CD4-positive, alpha-beta T cell (primary cell): ENCODE measurements at regions not wholly inside any gene's neighbourhood (a gene's known extent, or its start where the extent isn't known, plus 50 kb on each side); places are given as distances from the start of the nearest gene placed in this dataset.

ENCODE experiments used
- ATAC-seq: fragments of 200-7000 bp; cut with Tn5 transposase; one replicate; pipeline ENCODE4 v1.10.0; 2022; ENCODE audit warnings: mild to moderate bottlenecking; ENCODE audit not compliant: poor library complexity
- CTCF ChIA-PET: fragments of 350-600 bp; sonication (Branson Sonifier 250); formaldehyde crosslinking; loops from one replicate; lab custom pipeline; 2021; ENCODE audit warnings: antibody characterized with exemption, inconsistent platforms; lab: Charles Lee
- POLR2A ChIA-PET: fragments of 350-600 bp; sonication (Branson Sonifier 250); formaldehyde crosslinking; loops from one replicate; lab custom pipeline; 2021; ENCODE audit warnings: antibody characterized with exemption, inconsistent platforms; lab: Charles Lee
- DNase-seq, 14 experiments: peaks; one replicate each; pipeline ENCODE4 v3.0.0-alpha.2; 2013 to 2020; ENCODE audit warnings: mixed read lengths in 2 of 14
- H3K27ac ChIP-seq, 2 donors: one replicate each; pipeline versions ENCODE4 v1.5.1 to v1.7.0; 2013; ENCODE audit warnings: low read length in 2 of 2, low read depth in 1 of 2, mild to moderate bottlenecking in 1 of 2
- H3K27me3 ChIP-seq, 2 experiments: 1 replicate in 1 of 2; 2 replicates in 1 of 2; pipeline versions ENCODE4 v1.6.1 to v1.7.0; 2013; ENCODE audit warnings: low read length in 2 of 2, control low read depth in 1 of 2, mild to moderate bottlenecking in 1 of 2, moderate library complexity in 1 of 2; ENCODE audit not compliant: insufficient read depth in 2 of 2, control insufficient read depth in 1 of 2
- H3K36me3 ChIP-seq: one replicate; pipeline ENCODE4 v1.6.1; 2013; ENCODE audit warnings: low read length, control low read depth; ENCODE audit not compliant: insufficient read depth
- H3K4me1 ChIP-seq: one replicate; pipeline ENCODE4 v1.6.1; 2013; ENCODE audit warnings: low read length, control low read depth; ENCODE audit not compliant: insufficient read depth
- H3K4me3 ChIP-seq: one replicate; pipeline ENCODE4 v1.5.1; 2013; ENCODE audit warnings: mild to moderate bottlenecking, low read length, moderate library complexity
- H3K9me3 ChIP-seq, 2 experiments: 1 replicate in 1 of 2; 2 replicates in 1 of 2; pipeline versions ENCODE4 v1.6.1 to v1.7.0; 2013; ENCODE audit warnings: low read length in 2 of 2, mild to moderate bottlenecking in 2 of 2, control low read depth in 1 of 2, moderate library complexity in 1 of 2; ENCODE audit not compliant: control insufficient read depth in 1 of 2, insufficient read depth in 1 of 2
- H3K27ac Mint-ChIP-seq: one replicate; pipeline ENCODE4 v1.8.0; 2020; ENCODE audit warnings: mixed read lengths
- H3K27me3 Mint-ChIP-seq: one replicate; pipeline ENCODE4 v1.8.0; 2021; ENCODE audit warnings: mixed read lengths
- H3K36me3 Mint-ChIP-seq: one replicate; pipeline ENCODE4 v1.8.0; 2021; ENCODE audit warnings: low read depth, mixed read lengths
- H3K4me1 Mint-ChIP-seq: one replicate; pipeline ENCODE4 v1.8.0; 2021; ENCODE audit warnings: low read depth, mixed read lengths
- H3K4me3 Mint-ChIP-seq: one replicate; pipeline ENCODE4 v1.8.0; 2020; ENCODE audit warnings: mild to moderate bottlenecking, mixed read lengths
- H3K9me3 Mint-ChIP-seq: one replicate; pipeline ENCODE4 v1.8.0; 2020; ENCODE audit warnings: mixed read lengths
- intact Hi-C, 2 experiments: fragments of 100-400 bp; cut with DNase I in 1 of 2; cut with micrococcal nuclease in 1 of 2; formaldehyde crosslinking; loops; one replicate each; pipeline versions ENCODE4 v1.15.1 to v1.9.0; 2023 to 2025; cut with DNase I, micrococcal nuclease
- TF ChIP-seq, protein P1 (sequence below): fragments of 200-600 bp; IDR thresholded peaks from one replicate; pipeline ENCODE4 v1.8.0; 2022; ENCODE audit warnings: antibody characterized with exemption, mild to moderate bottlenecking

DNA sequence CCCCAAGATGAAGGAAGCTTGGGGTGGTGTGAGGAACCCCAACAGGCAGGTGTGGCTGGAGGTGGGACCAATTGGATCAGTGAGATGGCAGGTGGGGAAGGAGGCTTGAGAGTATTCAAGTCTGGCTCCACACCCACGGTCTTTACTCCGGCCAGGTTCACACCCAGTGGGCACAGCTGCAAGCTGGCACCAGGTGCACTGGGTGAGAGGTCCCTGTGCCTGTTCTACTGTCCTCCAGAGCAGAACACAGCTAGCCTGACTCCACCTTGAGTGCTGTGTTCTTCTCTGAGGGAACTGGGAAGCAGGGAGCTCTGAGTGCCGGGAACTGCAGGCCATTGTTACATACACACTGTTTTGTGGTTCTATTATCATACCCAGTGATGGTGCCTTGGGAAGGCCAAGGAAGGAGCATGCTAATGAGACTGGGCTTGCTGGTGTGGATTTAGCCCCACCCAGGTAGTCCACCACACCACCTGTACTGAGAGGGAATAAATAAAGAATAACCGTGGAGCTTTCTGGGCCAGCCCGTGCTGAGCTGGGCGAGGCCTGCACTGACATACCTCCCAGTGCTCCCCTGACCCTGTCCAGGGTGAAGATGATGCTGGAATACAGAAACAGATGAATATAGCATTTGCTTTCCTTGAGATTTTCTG, 93.4 kb downstream of the ABHD5 start:
- no peaks in the 10 kb centered on the region for H3K4me1 Mint-ChIP-seq
- POLR2A ChIA-PET: no interaction called here
- H3K36me3 ChIP-seq: no peaks in the 10 kb centered on the region

DNA sequence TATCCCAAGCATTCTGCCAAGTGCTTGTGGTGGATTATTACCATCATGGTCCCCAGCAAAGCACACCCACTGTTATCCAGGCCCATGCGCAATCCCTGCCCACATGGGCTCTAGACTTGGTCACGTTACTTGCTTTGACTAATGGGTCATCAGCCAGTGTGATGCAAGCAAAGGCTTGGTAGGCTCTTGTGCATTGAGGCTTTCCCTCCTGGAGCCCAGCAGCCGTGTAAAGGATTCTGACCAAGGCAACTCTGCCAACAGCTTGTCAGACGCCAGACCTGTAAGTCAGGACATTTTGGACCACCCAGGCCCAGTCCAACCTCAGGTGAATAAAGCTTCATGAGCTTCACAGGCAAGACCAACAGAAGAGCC, 93.9 kb downstream of the ABHD5 start:
- Mint-ChIP-seq H3K4me1 (no peaks in the 10 kb centered on the region), H3K36me3 (no peaks in the 10 kb centered on the region), H3K4me3 (no peak overlapping the region), H3K27me3 (peaks cover 5% of the 10 kb centered on the region), H3K27ac (no peak overlapping the region), H3K9me3 (no peaks in the 10 kb centered on the region)
- ATAC-seq (no peak), DNase-seq (no peak)
- Histone ChIP-seq H3K4me3 (no peak overlapping the region), H3K4me1 (no peaks in the 10 kb centered on the region), H3K36me3 (no peaks in the 10 kb centered on the region), H3K27ac (no peak overlapping the region), H3K27me3 (no peaks in the 10 kb centered on the region), H3K9me3 (no peaks in the 10 kb centered on the region)
- TF ChIP-seq, protein P1, sequence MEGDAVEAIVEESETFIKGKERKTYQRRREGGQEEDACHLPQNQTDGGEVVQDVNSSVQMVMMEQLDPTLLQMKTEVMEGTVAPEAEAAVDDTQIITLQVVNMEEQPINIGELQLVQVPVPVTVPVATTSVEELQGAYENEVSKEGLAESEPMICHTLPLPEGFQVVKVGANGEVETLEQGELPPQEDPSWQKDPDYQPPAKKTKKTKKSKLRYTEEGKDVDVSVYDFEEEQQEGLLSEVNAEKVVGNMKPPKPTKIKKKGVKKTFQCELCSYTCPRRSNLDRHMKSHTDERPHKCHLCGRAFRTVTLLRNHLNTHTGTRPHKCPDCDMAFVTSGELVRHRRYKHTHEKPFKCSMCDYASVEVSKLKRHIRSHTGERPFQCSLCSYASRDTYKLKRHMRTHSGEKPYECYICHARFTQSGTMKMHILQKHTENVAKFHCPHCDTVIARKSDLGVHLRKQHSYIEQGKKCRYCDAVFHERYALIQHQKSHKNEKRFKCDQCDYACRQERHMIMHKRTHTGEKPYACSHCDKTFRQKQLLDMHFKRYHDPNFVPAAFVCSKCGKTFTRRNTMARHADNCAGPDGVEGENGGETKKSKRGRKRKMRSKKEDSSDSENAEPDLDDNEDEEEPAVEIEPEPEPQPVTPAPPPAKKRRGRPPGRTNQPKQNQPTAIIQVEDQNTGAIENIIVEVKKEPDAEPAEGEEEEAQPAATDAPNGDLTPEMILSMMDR: no peak
- intact Hi-C loops: no loop called here
- CTCF ChIA-PET: no interaction called here
- POLR2A ChIA-PET: no interaction called here

More for the DNA sequence above, 93.4 kb downstream of the ABHD5 start:
- DNase-seq: no peak
- Histone ChIP-seq H3K27me3 (no peaks in the 10 kb centered on the region), H3K9me3 (no peaks in the 10 kb centered on the region), H3K4me3 (no peak overlapping the region), H3K4me1 (no peaks in the 10 kb centered on the region), H3K27ac (no peak overlapping the region)
- Mint-ChIP-seq H3K27me3 (peaks cover 3% of the 10 kb centered on the region), H3K9me3 (no peaks in the 10 kb centered on the region), H3K27ac (no peak overlapping the region), H3K4me3 (no peak overlapping the region), H3K36me3 (no peaks in the 10 kb centered on the region)
- CTCF ChIA-PET: no interaction called here
- TF ChIP-seq, protein P1: no peak
- ATAC-seq: no peak
- intact Hi-C loops: no loop called here

DNA sequence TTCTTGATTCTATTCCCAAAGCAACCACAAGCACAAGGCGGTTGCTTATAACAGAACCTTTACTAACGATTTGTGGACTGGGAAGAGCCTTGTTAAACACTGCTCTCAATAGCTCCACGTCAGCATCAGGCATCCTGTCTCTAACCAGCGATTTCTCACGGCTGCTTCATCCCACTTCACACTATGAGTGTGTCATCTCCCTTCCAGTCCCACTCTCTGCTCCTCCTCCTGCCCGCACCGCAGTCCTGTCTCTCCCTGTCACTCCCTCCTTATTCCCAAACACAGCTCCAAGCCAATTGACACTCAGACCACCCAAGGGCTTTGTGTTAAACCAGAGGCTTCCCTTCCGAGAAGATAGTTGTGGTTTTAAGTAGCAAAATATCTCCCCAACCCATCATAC, 94.8 kb downstream of the ABHD5 start:
- no peaks in the 10 kb centered on the region for H3K36me3 ChIP-seq
- no peaks in the 10 kb centered on the region for H3K27me3 ChIP-seq
- H3K4me3 ChIP-seq: no peak overlapping the region
- no peak overlapping the region for H3K27ac ChIP-seq
- no peak overlapping the region for H3K27ac Mint-ChIP-seq
- ChIA-PET CTCF (no interaction called here), POLR2A (no interaction called here)
- no peaks in the 10 kb centered on the region for H3K4me1 Mint-ChIP-seq
- H3K27me3 Mint-ChIP-seq: peaks cover 7% of the 10 kb centered on the region
- H3K36me3 Mint-ChIP-seq: no peaks in the 10 kb centered on the region
- no peak overlapping the region for H3K4me3 Mint-ChIP-seq
- DNase-seq: no peak
- no peaks in the 10 kb centered on the region for H3K4me1 ChIP-seq
- no peaks in the 10 kb centered on the region for H3K9me3 ChIP-seq
- TF ChIP-seq, protein P1: no peak
- no peak for ATAC-seq
- intact Hi-C loops: no loop called here
- H3K9me3 Mint-ChIP-seq: no peaks in the 10 kb centered on the region
